HL-60 (cell line): ENCODE measurements at regions not wholly inside any gene's neighbourhood (a gene's known extent, or its start where the extent isn't known, plus 50 kb on each side); places are given as distances from the start of the nearest gene placed in this dataset.

Experiments used
- POLR2AphosphoS5 ChIP-seq: IDR thresholded peaks from 2 replicates; pipeline ENCODE4 v1.6.1; 2012; ENCODE audit warnings: low read depth
- TF ChIP-seq, protein P1 (sequence below): IDR thresholded peaks from one replicate; pipeline ENCODE4 v1.5.1; 2011; ENCODE audit warnings: low read length, control low read depth, inconsistent platforms; ENCODE audit not compliant: insufficient read depth

DNA sequence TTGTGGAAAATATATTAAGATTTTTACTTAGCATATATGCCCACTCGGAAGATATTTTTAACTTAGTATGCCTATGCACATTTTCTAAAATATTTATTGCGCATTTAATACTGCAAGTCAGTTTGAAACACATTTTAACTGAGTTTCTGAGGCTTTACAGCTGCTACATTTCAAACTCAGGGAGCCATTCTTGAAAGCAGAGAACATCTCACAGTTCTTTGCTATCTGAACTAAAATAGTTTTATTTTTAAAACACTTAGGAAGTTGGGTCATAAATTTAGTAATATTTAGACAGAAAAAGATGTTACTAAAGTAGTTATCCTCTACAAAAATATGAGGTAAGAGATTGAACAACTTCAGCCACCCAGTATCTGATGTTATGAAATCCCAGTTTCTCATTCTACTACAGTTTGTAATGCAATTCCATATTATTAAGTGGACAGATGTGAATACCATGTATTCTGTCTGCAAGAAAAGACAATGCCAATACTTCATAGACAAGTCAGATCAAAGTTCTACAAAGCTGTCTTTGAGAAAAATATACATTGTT is 409.9 kb upstream of the EDIL3 start:
- TF ChIP-seq, protein P1, sequence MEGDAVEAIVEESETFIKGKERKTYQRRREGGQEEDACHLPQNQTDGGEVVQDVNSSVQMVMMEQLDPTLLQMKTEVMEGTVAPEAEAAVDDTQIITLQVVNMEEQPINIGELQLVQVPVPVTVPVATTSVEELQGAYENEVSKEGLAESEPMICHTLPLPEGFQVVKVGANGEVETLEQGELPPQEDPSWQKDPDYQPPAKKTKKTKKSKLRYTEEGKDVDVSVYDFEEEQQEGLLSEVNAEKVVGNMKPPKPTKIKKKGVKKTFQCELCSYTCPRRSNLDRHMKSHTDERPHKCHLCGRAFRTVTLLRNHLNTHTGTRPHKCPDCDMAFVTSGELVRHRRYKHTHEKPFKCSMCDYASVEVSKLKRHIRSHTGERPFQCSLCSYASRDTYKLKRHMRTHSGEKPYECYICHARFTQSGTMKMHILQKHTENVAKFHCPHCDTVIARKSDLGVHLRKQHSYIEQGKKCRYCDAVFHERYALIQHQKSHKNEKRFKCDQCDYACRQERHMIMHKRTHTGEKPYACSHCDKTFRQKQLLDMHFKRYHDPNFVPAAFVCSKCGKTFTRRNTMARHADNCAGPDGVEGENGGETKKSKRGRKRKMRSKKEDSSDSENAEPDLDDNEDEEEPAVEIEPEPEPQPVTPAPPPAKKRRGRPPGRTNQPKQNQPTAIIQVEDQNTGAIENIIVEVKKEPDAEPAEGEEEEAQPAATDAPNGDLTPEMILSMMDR = no peak
- TF ChIP-seq POLR2AphosphoS5 = no peak
